GM19438 (cell line): ENCODE measurements at regions not wholly inside any gene's neighbourhood (a gene's known extent, or its start where the extent isn't known, plus 50 kb on each side); places are given as distances from the start of the nearest gene placed in this dataset.

Experiments
- ATAC-seq: cut with Tn5 transposase; IDR thresholded peaks from one replicate; pipeline ENCODE4 v1.9.1; 2021; ENCODE audit warnings: low read depth; ENCODE audit not compliant: unreplicated experiment

- no peak for ATAC-seq
These were observed 127.5 kb downstream of the GLI2 start for GRCh38 chr2:120863146-120863545.

- ATAC-seq = no peak
These were observed 128.1 kb downstream of the GLI2 start for GRCh38 chr2:120863661-120864320.

GRCh38 chr2:120864981-120865380 lies 129.3 kb downstream of the GLI2 start:
- ATAC-seq = no peak

GRCh38 chr2:120865656-120866055 lies 130.0 kb downstream of the GLI2 start:
- no peak for ATAC-seq

GRCh38 chr2:120866071-120866470 lies 130.4 kb downstream of the GLI2 start:
- no peak for ATAC-seq

GRCh38 chr2:120866483-120867140 lies 130.9 kb downstream of the GLI2 start:
- ATAC-seq = no peak

GRCh38 chr2:120867290-120868241 lies 131.9 kb downstream of the GLI2 start:
- ATAC-seq = no peak

- no peak for ATAC-seq
These were observed 132.7 kb downstream of the GLI2 start for GRCh38 chr2:120868366-120868765.

- no peak for ATAC-seq
These were observed 133.5 kb downstream of the GLI2 start for GRCh38 chr2:120869036-120869729.

- ATAC-seq = no peak
These were observed 134.2 kb downstream of the GLI2 start for GRCh38 chr2:120869730-120870466.

- no peak for ATAC-seq
These were observed 134.8 kb downstream of the GLI2 start for GRCh38 chr2:120870467-120870788.

GRCh38 chr2:120871016-120871635 lies 135.5 kb downstream of the GLI2 start:
- no peak for ATAC-seq

- ATAC-seq = no peak
These were observed 136.4 kb downstream of the GLI2 start for GRCh38 chr2:120871881-120872620.

GRCh38 chr2:120873958-120874887 lies 138.6 kb downstream of the GLI2 start:
- no peak for ATAC-seq

GRCh38 chr2:120874888-120875275 lies 139.2 kb downstream of the GLI2 start:
- ATAC-seq = no peak

- no peak for ATAC-seq
These were observed 139.8 kb downstream of the GLI2 start for GRCh38 chr2:120875431-120875830.

GRCh38 chr2:120876526-120877280 lies 141.0 kb downstream of the GLI2 start:
- ATAC-seq = no peak
